ENCODE measurements at regions not wholly inside any gene's neighbourhood (a gene's known extent, or its start where the extent isn't known, plus 50 kb on each side); places are given as distances from the start of the nearest gene placed in this dataset.

DNA sequence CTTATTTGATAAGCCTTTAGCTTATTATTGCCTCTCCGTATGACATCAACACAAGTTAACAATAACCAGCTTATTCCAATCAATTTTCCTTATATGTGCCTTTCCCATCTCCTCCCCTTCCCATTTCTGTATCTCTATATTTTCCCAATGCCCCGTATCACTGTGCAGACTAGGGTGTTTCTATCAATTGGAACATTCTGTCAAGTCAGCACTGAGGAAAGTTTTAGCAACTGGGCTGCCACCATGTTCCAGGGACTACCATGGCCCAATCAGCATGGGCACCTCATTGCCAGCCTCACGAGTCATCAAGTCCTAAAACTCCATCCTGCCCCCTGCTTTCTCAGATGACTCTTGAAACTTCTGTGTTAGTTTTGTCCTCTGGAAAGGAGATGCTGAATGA is 973.1 kb upstream of the CNTN5 start:
- peaks cover 0 to 6% (median 0%) of the 10 kb centered on the region in 8 donors for H3K9me3 ChIP-seq
- no peaks in the 10 kb centered on the region for H3K4me1 ChIP-seq
- no peak overlapping the region for H3K27ac ChIP-seq
- TF ChIP-seq, protein P1, sequence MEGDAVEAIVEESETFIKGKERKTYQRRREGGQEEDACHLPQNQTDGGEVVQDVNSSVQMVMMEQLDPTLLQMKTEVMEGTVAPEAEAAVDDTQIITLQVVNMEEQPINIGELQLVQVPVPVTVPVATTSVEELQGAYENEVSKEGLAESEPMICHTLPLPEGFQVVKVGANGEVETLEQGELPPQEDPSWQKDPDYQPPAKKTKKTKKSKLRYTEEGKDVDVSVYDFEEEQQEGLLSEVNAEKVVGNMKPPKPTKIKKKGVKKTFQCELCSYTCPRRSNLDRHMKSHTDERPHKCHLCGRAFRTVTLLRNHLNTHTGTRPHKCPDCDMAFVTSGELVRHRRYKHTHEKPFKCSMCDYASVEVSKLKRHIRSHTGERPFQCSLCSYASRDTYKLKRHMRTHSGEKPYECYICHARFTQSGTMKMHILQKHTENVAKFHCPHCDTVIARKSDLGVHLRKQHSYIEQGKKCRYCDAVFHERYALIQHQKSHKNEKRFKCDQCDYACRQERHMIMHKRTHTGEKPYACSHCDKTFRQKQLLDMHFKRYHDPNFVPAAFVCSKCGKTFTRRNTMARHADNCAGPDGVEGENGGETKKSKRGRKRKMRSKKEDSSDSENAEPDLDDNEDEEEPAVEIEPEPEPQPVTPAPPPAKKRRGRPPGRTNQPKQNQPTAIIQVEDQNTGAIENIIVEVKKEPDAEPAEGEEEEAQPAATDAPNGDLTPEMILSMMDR (IDR thresholded peaks at IDR 0.05 in 8 of 11, conservative IDR thresholded peaks at IDR 0.05 in 3 of 11) = no peak
- no peak for DNase-seq
- H3K27me3 ChIP-seq (replicated peaks in 1 of 7) = no peaks in the 10 kb centered on the region
- WGBS, 5 donors = 74 to 91% (median 82%) methylated on average over 3 of the region's 3 CpGs
- H3K4me3 ChIP-seq = no peak overlapping the region
- no peaks in the 10 kb centered on the region for H3K36me3 ChIP-seq
- intact Hi-C loops (cut with DNase I; ENCODE audit: low total_unique reads) = no loop called here

DNA sequence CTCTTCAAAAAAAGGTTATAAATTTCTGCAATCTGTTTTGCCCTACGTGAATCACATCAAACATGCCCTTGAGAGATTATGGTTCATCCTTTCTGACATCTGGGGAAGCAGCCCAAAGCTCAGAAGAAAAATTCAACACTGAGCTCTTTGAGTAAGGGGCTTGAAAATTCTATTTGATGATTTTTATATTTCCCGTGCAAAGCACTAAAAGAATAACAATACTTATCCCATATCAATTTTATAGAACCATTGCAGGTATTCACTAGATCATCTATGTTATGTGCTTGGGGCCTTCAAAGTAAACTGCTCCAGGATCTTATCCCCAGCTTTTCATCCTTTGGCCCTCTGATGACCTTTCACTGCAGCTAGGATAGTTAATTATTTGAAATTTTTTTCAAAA is 966.9 kb upstream of the CNTN5 start:
- Histone ChIP-seq H3K4me3 (no peak overlapping the region), H3K27ac (no peak overlapping the region), H3K36me3 (no peaks in the 10 kb centered on the region), H3K4me1 (no peaks in the 10 kb centered on the region), H3K27me3 (replicated peaks in 1 of 7) (no peaks in the 10 kb centered on the region), H3K9me3 (peaks cover 0 to 4% (median 0%) of the 10 kb centered on the region in 8 donors)
- TF ChIP-seq, protein P1 (IDR thresholded peaks at IDR 0.05 in 8 of 11, conservative IDR thresholded peaks at IDR 0.05 in 3 of 11) = no peak
- no peak for TF ChIP-seq POLR2A (IDR thresholded peaks at IDR 0.05)
- no peak for TF ChIP-seq POLR2AphosphoS5 (IDR thresholded peaks at IDR 0.05)
- intact Hi-C loops (cut with DNase I; ENCODE audit: low total_unique reads) = no loop called here
- 69 to 84% (median 79%) methylated on average over 2 of the region's 2 CpGs for WGBS, 5 donors
- DNase-seq = no peak

DNA sequence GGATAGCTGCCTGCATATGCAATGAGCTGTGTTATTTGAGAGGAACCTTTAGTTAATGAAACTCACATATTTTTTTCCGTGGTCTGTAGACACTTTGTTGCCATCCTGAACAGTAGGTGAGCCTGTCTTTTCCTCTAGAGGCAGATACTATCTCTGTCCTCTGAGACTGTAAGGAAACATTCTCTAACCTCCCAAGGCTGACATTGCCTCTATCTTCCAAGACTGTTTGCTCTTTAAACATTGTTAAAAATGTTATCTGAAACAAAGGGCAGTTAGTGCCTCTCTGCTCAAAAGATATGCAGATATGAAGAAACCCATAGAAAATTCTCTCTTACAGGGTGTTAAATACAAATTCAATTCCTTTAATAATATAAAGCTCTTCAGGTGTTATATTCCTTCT is 963.8 kb upstream of the CNTN5 start:
- no peak for DNase-seq
- Histone ChIP-seq H3K27me3 (replicated peaks in 1 of 7) (no peaks in the 10 kb centered on the region), H3K4me1 (no peaks in the 10 kb centered on the region), H3K36me3 (no peaks in the 10 kb centered on the region), H3K27ac (no peak overlapping the region), H3K9me3 (peaks cover 0 to 4% (median 0%) of the 10 kb centered on the region in 8 donors), H3K4me3 (no peak overlapping the region)
- WGBS, 5 donors = 30 to 56% (median 55%) methylated on average over 1 of the region's 1 CpG
- TF ChIP-seq POLR2A (IDR thresholded peaks at IDR 0.05) = no peak
- TF ChIP-seq, protein P1 (IDR thresholded peaks at IDR 0.05 in 8 of 11, conservative IDR thresholded peaks at IDR 0.05 in 3 of 11) = no peak
- no peak for TF ChIP-seq POLR2AphosphoS5 (IDR thresholded peaks at IDR 0.05)
- intact Hi-C loops (cut with DNase I; ENCODE audit: low total_unique reads) = no loop called here

DNA sequence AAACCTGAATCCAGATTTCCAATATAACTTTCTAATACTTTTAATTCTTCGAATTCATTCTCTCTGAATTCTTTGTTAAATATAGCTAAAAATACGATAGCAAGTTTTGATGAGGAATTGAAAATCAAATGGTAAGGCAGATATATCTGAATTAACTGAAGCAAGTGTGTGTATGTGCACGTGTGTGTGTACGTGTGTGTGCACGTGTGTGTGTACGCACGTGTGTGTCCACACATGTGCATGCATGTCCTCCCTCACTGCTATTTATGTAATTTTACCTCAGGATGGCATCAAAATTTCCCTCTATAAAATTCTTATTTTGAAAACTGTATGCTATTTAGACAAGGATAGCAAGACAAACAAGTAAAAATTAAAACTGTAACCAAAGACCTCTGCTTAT is 961.3 kb upstream of the CNTN5 start:
- no peak for DNase-seq
- H3K27ac ChIP-seq = no peak overlapping the region
- 69 to 79% (median 73%) methylated on average over 7 of the region's 7 CpGs for WGBS, 5 donors
- no peaks in the 10 kb centered on the region for H3K27me3 ChIP-seq (replicated peaks in 1 of 7)
- TF ChIP-seq, protein P1 (IDR thresholded peaks at IDR 0.05 in 8 of 11, conservative IDR thresholded peaks at IDR 0.05 in 3 of 11) = no peak
- TF ChIP-seq POLR2A (IDR thresholded peaks at IDR 0.05) = no peak
- TF ChIP-seq POLR2AphosphoS5 (IDR thresholded peaks at IDR 0.05) = no peak
- intact Hi-C loops (cut with DNase I; ENCODE audit: low total_unique reads) = no loop called here
- no peaks in the 10 kb centered on the region for H3K36me3 ChIP-seq
- no peak overlapping the region for H3K4me3 ChIP-seq
- H3K4me1 ChIP-seq = no peaks in the 10 kb centered on the region
- H3K9me3 ChIP-seq = peaks cover 0 to 4% (median 0%) of the 10 kb centered on the region in 8 donors
